ENCODE measurements at regions not wholly inside any gene's neighbourhood (a gene's known extent, or its start where the extent isn't known, plus 50 kb on each side); places are given as distances from the start of the nearest gene placed in this dataset.

DNA sequence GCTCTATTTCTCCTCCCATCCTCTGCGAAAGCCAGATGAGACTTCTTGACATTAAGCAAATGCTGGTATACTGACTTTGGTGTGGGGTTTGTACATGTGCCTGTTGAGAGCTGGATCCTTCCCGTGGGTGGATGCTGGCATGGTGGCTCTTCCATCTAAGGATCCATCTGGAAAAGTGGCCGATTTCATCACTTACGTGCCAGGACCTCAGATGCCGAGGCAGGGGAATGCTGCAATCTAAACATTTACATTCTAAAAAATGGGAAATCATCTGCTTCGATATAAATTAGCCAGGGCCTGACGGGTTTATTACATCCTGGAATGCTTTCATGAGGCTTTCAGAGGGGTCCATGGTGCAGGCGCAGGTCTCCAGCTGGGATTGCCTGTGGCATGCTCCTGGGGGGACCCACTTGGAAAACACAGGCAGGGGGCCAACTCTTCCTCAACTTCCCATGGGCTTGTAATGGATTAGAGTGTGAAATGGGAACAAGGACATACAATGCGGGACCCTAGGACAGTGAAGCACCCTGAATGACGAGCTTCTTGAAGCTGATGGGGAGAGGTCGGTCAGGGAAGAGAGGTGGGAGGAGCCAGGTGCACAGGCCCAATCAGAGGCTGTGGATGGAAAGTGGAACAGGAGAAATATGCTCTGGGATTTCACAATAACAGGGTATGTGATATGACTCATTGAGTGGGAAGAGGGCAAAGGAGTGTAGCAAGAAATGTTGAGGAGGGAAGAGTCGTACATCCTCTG, 105.5 kb upstream of the PITX1 start:
- peak; percentile 82 to 87 for DNase-seq (ENCODE audit: low read depth in 2 of 2)

DNA sequence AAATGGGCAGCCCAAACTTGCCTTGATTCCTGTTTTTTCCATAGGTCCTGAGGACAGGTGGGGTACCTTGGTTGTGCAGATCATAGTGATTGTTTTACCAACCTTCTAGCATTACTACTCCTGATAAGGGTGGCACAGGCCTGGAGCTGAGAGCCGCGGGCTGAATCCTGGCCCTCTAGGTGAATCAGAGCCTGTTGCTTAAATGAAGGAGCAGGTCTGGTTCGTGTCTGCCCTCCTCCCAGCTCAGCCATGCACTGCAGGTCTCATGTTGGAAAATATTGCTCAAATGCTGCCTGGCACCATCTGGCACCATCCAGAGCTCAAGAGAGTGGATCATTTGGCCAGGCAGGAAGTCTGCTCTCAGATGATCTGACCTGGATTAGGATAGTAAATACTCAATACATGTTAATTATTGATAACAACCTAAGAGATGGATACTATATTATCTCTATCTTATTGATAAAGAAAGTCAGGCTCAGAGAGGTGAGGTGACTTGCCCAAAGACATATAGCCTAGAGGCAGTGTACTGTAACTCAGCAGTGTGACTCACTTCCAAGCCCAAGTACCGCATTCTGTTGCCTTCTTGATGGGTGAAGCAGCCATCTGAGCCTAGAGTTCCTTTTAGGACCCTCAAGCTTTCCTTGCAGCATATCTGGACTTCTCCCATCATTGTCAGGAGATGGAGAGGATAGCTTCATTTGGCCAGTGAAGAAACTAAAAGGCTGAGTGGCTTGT, 104.3 kb upstream of the PITX1 start:
- no peak for DNase-seq (ENCODE audit: low read depth in 2 of 2)

DNA sequence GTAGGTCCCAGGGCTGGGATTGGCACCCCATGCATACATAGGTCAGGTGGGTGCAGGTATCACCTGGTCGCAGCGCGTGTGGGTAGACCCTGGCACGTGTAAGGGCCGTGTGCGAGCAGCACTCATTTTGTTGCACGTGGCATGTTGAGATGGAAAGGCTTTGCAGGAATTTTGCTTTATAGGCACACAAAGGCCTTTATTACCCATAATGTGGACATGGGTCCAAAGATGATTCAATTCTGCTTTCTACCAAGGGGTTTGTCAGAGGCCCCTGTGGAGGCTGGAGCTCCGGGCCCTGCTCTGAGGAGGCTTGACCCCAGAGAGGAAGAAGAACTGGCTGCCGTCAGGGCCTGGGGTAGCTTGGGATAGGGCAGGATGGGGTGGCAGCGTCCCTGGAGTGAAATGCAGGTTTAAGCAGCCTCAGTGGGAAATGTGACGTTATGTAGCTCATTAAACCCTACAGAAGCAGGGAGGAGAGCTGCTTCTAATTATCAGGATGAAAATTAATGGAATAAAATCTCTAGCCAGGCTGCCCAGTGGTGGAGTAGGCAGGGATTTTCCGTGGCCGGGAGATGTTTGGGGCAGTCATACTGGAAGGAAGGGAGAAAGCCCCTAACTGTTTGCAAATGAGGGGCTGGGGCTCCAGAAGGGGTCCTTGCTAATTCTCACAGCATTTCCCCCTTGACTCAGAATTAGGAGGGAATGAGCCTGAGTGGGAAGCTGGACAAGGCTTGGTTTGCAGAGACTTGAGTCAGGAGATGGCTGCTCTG, 103.3 kb upstream of the PITX1 start:
- no peak for DNase-seq (ENCODE audit: low read depth in 2 of 2)

DNA sequence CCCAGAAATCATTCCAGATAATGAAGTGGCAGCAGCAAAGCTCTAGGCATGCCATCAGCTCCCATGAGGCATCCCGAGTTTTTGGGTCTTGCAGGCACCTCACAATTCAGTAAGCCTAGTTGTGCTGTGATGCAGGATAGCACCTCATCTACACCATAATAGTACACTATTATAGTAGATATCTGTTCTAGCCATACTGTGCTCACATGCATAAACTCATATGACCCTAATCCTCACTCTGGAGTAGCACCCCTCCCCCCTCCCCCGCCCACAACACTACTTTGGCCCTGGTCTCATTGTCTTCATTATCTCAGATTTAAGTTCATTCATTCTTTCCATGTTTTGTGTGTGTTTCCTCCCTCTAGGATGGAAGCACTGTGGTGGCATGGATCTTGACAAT, 102.5 kb upstream of the PITX1 start:
- no peak for DNase-seq (ENCODE audit: low read depth in 2 of 2)

DNA sequence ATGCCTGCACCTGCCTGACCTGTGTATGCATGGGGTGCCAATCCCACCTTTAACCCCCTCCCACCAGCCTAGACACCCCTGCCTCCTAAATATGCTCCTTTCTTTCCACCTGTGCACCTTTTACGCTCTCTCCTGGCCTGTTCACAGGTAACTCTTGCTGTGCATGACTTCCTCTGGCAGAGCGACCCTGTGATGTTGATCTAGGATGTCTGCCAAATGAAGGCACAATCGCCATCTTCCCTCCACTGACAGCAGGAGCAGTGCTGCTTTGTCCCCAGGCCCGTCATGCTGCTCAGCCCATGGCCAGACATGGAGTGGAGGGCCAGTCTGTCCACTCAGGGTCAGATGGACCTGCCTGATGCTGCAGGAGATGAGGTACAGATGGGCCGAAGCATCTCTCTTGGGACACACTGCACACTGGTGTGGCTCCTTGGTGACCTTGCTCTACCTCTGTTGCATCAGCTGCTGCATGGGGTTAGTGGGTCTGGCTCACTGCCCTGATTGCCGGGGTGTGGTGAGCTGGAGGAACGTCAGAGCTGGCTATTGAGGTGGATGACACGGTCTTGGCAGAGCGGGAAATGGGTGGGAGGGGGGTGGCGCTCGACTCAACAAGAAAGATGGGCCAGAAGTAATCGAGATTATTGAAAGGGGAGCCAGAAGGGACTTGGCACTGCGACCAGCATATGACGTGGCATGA, 101.7 kb upstream of the PITX1 start:
- no peak for DNase-seq (ENCODE audit: low read depth in 2 of 2)

DNA sequence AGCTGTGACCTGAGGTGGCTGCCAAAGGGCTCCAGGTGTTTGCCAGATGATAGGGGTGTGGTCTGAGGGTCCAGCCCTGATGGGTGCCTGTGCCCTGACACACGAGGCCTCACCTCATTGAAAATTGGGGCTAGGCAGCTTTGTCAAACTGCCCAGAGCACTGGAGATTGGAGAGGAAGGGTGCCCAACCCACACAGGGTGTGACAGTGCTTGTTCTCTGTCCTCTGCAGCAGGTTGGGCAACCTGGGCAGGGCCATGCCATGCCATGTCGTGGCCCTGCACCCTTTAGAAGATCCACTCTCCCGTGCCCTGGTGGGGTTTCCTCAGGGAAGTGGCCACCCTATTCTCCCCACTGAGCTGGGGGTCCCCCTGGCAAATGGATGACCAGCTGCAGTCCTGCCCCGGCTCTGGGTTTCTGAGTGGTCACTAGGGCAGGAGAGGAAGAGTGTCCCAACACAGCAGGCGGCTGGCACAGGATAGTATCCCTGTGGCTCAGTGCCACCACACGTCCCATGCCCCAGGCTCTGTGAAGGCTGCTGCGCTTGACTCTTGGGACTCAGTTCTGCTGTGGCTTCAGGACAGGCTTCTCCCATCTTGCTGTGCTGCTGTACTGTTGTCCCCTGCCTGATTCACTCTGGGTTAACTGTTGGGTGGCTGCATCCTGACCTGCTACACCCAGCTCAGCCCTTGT, 100.8 kb upstream of the PITX1 start:
- DNase-seq (ENCODE audit: low read depth in 2 of 2) = no peak

DNA sequence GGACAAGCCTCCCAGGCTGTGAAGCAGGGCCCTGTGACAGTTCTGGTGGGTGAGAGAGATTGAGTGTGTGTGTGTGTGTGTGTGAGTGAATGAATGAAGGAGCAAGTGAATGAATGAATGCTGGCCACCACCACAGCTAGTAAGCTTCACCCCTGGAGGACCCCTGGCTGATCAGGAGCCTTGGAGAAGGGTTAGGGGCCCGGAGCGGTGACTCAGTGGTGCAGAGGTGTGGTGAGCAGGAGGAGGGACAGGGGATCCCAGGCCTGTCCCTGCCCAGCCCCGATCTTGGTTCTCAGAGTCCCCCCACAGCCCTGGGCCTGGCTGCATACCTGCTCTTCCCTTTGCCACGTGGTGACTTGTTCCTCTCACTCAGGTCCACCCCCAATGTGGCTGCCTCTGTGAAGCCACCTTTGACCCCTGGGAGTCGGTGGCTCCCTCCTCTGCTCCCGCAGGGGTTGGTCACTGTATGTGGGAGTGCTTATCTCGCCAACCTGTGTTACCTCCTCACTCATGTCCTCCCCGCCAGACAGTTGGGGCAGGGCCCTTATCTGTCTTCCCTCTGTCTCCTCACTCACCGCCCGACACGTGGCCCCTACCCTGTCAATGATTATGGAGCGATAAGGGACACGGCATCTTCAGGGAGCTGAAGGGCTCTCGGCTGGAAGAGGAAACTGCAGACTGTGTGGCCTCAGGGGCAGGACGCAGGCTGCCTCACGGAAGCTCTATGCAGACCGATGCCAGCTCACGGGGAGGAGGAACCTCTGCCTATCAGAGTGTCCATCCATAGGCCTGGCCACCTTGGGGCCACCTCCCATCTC, 99.9 kb upstream of the PITX1 start:
- no peak for DNase-seq (ENCODE audit: low read depth in 2 of 2)

DNA sequence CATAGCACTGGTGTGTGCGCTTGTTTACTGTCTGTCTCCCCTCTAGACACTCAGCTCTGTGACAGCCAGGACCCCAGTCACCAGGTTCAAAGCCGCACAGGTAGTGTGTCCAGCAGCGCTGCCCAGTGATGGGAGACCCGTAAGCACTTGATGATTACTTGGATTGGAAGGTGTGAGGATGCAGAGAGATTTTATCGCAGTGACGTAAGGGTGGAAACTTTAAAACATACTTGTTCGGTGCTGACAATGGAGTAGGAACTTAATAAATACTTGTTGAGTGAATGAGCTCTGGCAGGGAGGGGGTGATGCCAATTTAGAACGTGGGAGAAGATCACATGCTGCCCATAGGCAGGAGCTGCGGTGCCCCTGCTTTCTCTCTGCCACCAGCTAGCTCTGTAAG, 99.2 kb upstream of the PITX1 start:
- no peak for DNase-seq (ENCODE audit: low read depth in 2 of 2)

DNA sequence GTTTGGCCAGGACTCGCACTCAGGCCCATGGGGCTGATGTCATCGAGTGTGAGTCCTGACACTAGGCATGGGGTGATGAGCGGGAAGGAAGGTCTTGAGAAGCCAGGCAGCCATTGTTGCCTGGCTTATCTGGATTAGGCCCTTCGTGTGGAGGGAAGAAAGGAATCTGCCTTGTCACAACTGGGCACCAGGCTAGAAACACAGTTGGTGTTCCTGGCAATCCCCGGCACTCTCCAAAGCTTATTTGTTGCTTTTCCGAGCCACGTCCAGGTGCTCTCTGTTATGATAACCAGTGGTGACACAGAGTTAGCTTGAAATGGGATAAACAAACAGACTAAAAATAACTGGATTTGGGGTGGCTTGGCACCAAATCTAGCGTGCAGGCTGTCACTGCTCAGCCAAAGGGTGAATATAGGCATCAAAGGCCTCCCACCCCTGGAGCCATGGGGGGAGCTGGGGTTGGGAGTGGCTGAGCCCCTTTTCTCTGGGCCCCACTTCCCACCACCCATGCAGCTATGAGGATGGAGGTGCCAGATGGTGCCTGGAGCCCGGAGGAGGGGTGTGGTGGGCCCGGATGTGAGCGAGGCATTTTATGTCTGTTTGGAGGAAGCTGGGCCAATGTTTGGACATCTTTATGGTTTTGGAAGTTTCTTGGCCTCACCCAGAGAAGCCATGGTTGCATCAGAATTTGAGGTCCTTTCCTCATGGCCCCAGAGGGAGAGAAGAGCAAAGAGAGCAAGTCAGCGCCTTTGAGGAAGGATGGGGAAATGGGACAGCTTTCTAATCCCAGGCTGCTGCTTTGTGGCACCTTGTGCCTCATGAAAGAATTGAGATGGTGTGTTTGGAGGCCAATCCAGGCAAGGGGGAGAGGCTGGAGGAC, 98.0 kb upstream of the PITX1 start:
- DNase-seq (ENCODE audit: low read depth in 2 of 2) = no peak

DNA sequence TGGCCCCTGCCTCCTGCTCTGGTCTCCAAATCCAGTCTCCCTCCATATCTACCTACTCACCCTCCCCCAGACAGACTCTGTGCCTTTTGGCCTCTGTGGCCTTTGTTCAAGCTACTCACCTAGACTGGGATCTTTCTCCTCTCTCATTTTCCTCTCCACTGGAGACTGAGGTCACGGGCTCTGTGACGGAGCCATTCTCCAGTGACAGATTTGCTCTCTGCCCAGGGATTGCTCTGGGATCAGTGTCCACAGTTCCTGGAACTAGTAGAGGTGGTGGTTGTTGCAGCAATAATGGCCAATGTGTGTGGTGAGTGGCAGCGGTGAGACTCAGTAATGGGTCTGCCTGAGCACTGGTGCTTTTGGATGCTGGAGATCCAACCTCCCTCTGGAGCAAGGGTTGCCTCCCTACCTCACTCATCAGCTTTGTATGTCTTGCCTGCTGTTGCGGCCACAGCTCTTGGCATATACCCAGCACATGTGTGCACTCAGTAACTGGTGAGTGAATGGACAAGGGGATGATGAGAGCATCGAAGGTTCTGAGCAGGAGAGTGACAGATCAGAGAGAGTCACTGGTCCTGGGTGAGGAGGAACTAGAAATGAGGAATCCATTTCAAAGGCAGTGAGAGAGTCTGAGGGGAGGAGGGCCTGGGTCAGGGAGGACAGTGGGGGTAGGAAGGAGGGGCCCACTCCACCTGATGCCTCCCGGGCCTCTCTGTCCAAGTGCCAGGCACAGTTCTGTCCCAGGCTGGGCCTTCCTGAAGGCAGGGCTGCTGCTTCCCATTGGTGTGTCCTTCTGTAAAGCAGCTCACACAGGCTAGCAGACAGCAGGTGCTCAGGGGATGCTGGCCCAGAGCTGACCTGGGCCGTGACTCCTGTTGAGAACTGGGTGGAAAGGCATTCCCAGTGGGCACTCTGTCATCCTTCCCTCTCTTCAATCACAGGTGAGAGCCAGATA, 96.5 kb upstream of the PITX1 start:
- DNase-seq (ENCODE audit: low read depth in 2 of 2) = no peak

DNA sequence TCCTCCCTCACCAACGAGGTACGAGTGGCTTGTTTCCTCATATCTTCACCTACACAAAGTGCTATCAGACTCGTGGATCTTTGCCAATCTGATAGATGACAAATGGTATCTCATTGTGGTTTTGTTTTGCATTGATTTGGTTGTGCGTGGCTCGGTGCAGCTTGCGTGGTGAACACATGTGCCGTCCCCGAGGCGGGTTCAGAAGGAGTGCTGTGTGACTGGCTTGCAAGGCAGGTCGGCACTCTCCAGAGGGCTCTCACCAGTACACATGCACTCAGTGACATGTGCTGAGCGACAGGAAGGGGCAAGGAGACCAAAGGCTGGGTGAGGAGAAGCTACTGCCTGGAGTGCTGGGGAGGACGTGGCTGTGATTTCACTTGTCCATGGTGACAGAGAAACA, 95.3 kb upstream of the PITX1 start:
- no peak for DNase-seq (ENCODE audit: low read depth in 2 of 2)

DNA sequence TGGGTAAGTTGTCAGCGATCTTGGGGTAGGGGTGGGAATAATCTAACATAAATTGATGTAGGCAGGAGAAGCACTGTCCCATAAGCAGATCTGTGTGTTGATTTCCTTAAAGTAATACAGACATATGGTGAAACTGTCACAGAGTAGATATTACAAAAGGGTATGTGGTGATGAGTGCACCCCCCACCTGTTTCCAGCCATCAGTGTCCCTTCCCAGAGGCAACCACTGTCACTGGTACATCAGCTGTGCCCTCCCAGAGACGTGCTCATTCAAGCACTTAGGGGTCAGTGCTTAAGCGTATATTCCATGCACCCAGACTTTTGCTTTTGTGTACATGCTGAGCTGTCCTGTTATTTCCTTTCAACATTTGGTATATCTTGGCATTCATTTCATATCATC, 94.3 kb upstream of the PITX1 start:
- DNase-seq (ENCODE audit: low read depth in 2 of 2) = no peak

DNA sequence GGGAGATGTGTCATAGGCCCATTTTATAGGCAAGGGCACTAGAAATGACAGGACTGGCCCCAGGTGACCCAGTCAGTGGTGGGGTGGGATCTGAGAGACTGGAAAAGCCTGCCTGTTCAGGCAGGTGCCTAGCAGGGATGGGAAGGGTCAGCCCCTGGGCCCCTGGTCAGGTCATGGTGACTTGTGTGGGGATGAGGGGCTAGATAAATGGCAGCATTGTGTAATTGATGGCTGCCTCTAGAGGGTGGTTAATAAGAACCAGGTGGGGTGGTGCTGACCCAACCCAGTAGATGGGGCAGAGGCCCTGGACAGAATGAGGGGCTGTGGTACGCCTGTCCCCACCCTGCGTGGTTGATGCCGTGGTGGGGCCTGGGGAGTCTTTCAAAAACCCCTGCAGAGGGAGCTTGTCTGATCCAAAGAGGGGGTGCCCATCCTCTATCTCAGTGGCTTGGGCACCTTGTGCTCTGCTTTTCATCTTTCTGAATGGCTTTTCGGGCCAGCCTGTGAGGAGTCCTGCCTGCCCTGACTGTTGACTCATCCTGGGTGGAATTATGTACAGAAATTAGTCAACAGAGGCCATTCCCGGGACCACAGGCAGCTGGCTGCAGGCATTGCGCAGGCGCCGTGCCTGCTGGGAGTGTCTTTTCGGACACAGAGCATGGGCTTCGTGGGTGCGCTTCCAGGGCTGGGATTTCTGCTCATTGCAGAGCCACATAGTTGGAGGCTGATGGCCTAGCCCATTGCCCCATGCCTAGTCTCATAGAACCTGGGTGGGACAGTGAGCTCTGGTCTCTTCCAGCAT, 93.6 kb upstream of the PITX1 start:
- no peak for DNase-seq (ENCODE audit: low read depth in 2 of 2)

DNA sequence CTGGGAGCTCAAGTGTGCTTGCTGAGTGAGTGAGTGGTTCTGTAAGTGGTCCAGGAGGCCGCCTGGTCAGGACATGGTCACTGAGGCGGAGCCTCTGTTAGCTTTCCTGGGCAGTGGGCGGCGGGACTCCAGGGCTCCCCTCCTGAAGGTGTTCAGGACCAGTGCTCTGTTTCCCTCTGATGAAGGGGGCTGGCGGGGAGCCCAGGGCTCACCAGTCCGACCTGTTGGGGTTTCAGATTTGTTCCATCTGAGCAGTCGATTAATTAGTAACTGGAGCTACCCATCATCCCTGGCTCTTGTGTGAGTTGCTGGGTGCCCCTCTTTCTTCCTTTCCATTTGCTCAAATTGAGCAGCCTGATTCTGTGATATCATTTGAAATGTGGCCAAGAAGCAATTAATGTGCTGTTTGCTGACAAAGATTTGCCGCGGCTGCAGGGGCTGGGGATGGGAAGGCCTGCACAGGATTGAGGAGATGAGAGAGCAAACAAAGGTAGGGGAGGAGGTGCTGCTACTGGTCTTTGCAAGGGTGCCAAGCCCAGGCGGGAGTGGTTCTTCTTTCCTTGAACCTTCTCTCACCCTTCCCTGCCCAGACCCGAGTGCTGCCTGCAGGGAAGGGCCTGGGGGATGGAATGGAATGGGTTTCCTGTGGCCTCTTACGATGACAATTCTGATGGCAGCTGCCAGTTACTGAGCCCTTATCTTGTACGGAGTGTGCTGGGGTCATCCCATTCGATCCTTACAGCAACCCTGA, 92.8 kb upstream of the PITX1 start:
- no peak for DNase-seq (ENCODE audit: low read depth in 2 of 2)

DNA sequence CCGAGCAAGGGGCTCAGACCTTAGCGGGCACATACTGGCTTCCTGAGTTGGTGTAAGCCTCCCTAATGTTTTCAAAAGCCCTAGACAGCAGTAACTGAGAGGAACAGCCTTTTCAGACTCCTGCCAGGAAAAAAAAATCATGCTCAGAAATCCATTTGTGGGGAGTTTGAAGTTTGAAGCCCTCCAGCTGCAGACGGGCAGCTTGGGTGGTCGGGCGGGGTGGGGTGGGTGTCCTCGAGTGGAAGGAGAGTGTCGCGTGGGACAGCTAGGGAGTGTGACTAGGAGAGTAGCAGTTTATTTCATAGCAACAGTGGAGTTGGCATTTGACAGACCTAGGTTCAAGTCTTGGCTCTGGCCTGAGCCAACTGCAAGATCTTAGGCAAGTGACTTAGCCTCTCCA, 90.7 kb upstream of the PITX1 start:
- DNase-seq (ENCODE audit: low read depth in 2 of 2) = no peak

DNA sequence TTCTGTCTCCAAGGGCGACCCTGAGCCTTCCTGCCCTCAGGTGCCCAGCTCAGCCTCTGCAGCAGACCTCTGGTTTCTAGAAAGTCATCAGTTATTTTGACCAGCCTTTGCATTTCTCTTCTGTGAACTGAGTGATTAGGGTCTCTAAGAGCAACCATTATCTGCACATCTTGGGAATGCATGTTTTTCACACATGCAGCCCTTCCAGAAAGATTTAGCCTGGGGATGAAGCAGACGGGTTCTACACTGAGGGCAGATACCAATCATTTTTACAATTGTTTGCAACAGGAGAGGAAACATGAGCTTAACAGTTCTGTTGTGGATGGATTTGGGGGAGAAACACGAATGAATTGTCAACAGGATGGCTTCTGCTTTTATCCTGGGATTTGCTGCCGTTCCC, 90.1 kb upstream of the PITX1 start:
- no peak for DNase-seq (ENCODE audit: low read depth in 2 of 2)

DNA sequence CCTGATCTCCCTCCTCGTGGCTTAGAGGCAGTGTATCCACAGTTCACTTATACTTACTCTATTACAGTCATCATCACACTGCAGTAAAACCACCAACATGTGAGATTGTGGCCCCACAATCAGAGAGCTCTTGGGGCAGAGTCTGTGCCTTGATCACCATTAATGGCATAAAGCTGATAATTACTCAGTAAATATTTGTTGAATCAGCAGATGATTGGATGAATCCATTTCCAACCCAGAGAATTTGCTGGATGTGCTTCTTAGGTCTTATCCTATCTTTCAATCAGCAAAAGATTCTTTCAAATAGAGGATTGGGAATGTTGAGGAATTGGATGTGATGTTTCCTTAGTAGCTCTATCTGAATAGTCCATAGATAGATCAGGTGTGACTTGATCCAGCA, 88.8 kb upstream of the PITX1 start:
- no peak for DNase-seq (ENCODE audit: low read depth in 2 of 2)
